T-helper 1 cell treated with Interleukin-12 subunit alpha and Interleukin-12 subunit beta and Interleukin-4 antibody, amounts not matched to agents 30 ng/mL and 1 ng/mL, for 36 hours (primary cell): ENCODE measurements at regions not wholly inside any gene's neighbourhood (a gene's known extent, or its start where the extent isn't known, plus 50 kb on each side); places are given as distances from the start of the nearest gene placed in this dataset.

Experiments
- intact Hi-C: fragments of 100-400 bp; cut with micrococcal nuclease; formaldehyde crosslinking; loops from one replicate; pipeline ENCODE4 v1.15.1; 2024

GRCh38 chr11:112511271-112511670 is 250.6 kb upstream of the PLET1 start:
- intact Hi-C loops = no loop called here

- intact Hi-C loops = no loop called here
These were observed 251.3 kb upstream of the PLET1 start for GRCh38 chr11:112511911-112512310.

- intact Hi-C loops = no loop called here
These were observed 252.8 kb upstream of the PLET1 start for GRCh38 chr11:112513417-112513816.

- intact Hi-C loops = no loop called here
These were observed 253.5 kb upstream of the PLET1 start for GRCh38 chr11:112514011-112514740.

GRCh38 chr11:112516261-112516660 is 255.6 kb upstream of the PLET1 start:
- intact Hi-C loops = no loop called here

GRCh38 chr11:112516755-112517154 is 256.1 kb upstream of the PLET1 start:
- intact Hi-C loops = no loop called here

- intact Hi-C loops = no loop called here
These were observed 257.7 kb upstream of the PLET1 start for GRCh38 chr11:112518371-112518770.

- intact Hi-C loops = no loop called here
These were observed 259.1 kb upstream of the PLET1 start for GRCh38 chr11:112519751-112520150.

- intact Hi-C loops = no loop called here
These were observed 259.7 kb upstream of the PLET1 start for GRCh38 chr11:112520354-112520753.

- intact Hi-C loops = no loop called here
These were observed 261.9 kb upstream of the PLET1 start for GRCh38 chr11:112522536-112522935.

- intact Hi-C loops = no loop called here
These were observed 262.4 kb upstream of the PLET1 start for GRCh38 chr11:112523031-112523430.

- intact Hi-C loops = no loop called here
These were observed 262.8 kb upstream of the PLET1 start for GRCh38 chr11:112523477-112523876.

GRCh38 chr11:112523951-112524350 is 263.3 kb upstream of the PLET1 start:
- intact Hi-C loops = no loop called here

- intact Hi-C loops = no loop called here
These were observed 264.1 kb upstream of the PLET1 start for GRCh38 chr11:112524798-112525197.

- intact Hi-C loops = no loop called here
These were observed 264.6 kb upstream of the PLET1 start for GRCh38 chr11:112525270-112525669.

GRCh38 chr11:112525844-112526590 is 265.4 kb upstream of the PLET1 start:
- intact Hi-C loops = no loop called here

- intact Hi-C loops = no loop called here
These were observed 266.2 kb upstream of the PLET1 start for GRCh38 chr11:112526699-112527416.

- intact Hi-C loops = no loop called here
These were observed 268.4 kb upstream of the PLET1 start for GRCh38 chr11:112529071-112529470.

GRCh38 chr11:112532506-112532905 is 271.8 kb upstream of the PLET1 start:
- intact Hi-C loops = no loop called here

GRCh38 chr11:112533682-112534081 is 273.0 kb upstream of the PLET1 start:
- intact Hi-C loops = no loop called here

- intact Hi-C loops = no loop called here
These were observed 273.5 kb upstream of the PLET1 start for GRCh38 chr11:112534208-112534607.

- intact Hi-C loops = no loop called here
These were observed 276.4 kb upstream of the PLET1 start for GRCh38 chr11:112537026-112537425.
